DND-41 (cell line): ENCODE measurements at regions not wholly inside any gene's neighbourhood (a gene's known extent, or its start where the extent isn't known, plus 50 kb on each side); places are given as distances from the start of the nearest gene placed in this dataset.
"Not testable (repeated sequence)": the region's sequence is repeated elsewhere in the genome, so short reads cannot be mapped to it uniquely, and the experiment has no call there.

Experiments used
- ATAC-seq: fragments of 200-7000 bp; cut with Tn5 transposase; 3 replicates; pipeline ENCODE4 v1.9.1; 2021; ENCODE audit warnings: low read depth; ENCODE audit not compliant: insufficient read depth
- DNase-seq: peaks from one replicate; pipeline ENCODE4 v3.0.0-alpha.2; 2020
- H2AFZ ChIP-seq: 2 replicates; pipeline ENCODE4 v1.6.0; 2012; ENCODE audit warnings: low read depth, low read length
- H3K27ac ChIP-seq: 2 replicates; pipeline ENCODE4 v1.5.1; 2012; ENCODE audit warnings: low read length, inconsistent platforms
- H3K27me3 ChIP-seq: fragments of 200-600 bp; sonication (generic); 2 replicates; pipeline ENCODE4 v1.6.0; 2012; ENCODE audit warnings: low read length, mild to moderate bottlenecking, inconsistent platforms; ENCODE audit not compliant: insufficient read depth, poor library complexity
- H3K36me3 ChIP-seq: 2 replicates; pipeline ENCODE4 v1.5.1; 2012; ENCODE audit warnings: low read length, inconsistent platforms; ENCODE audit not compliant: insufficient read depth
- H3K4me1 ChIP-seq: 2 replicates; pipeline ENCODE4 v1.5.1; 2012; ENCODE audit warnings: mild to moderate bottlenecking, low read length; ENCODE audit not compliant: insufficient read depth
- H3K4me2 ChIP-seq: 2 replicates; pipeline ENCODE4 v1.6.0; 2012; ENCODE audit warnings: mild to moderate bottlenecking, moderate library complexity, low read length, inconsistent platforms; ENCODE audit not compliant: insufficient read depth
- H3K4me3 ChIP-seq, 2 experiments: fragments of 200-600 bp in 1 of 2; shearing (Covaris generic) in 1 of 2; 2 replicates each; pipeline ENCODE4 v1.5.1; 2012 to 2016; ENCODE audit warnings: inconsistent platforms in 2 of 2, low read length in 2 of 2, mild to moderate bottlenecking in 2 of 2, low read depth in 1 of 2, moderate library complexity in 1 of 2
- H3K79me2 ChIP-seq: 2 replicates; pipeline ENCODE4 v1.6.0; 2012; ENCODE audit warnings: low read length, inconsistent platforms; ENCODE audit not compliant: insufficient read depth
- H3K9ac ChIP-seq: 2 replicates; pipeline ENCODE4 v1.6.0; 2012; ENCODE audit warnings: low read depth, mild to moderate bottlenecking, inconsistent platforms, low read length, moderate library complexity
- H3K9me3 ChIP-seq: 2 replicates; pipeline ENCODE4 v1.5.1; 2012; ENCODE audit warnings: low read length, moderate library complexity, mild to moderate bottlenecking, inconsistent platforms; ENCODE audit not compliant: insufficient read depth, severe bottlenecking
- H4K20me1 ChIP-seq: 2 replicates; pipeline ENCODE4 v1.6.0; 2012; ENCODE audit warnings: low read length; ENCODE audit not compliant: insufficient read depth
- CTCF ChIP-seq: IDR thresholded peaks from 2 replicates; pipeline ENCODE4 v1.5.1; 2012; ENCODE audit warnings: borderline replicate concordance, low read length, moderate library complexity, mild to moderate bottlenecking; ENCODE audit not compliant: poor library complexity, severe bottlenecking; ENCODE audit errors: extremely low read depth
- EZH2 ChIP-seq: IDR thresholded peaks from 3 replicates; pipeline ENCODE4 v1.6.1; 2012; ENCODE audit warnings: borderline replicate concordance, low read depth, mild to moderate bottlenecking, moderate library complexity, low read length, inconsistent platforms; ENCODE audit not compliant: severe bottlenecking

- Histone ChIP-seq H3K79me2 (no peaks in the 10 kb centered on the region), H3K4me1 (peaks cover 13% of the 10 kb centered on the region), H3K4me2 (no peak overlapping the region), H3K27ac (no peak overlapping the region), H3K9me3 (no peaks in the 10 kb centered on the region), H3K9ac (no peak overlapping the region), H2AFZ (no peak overlapping the region), H3K4me3 (no peak overlapping the region), H3K36me3 (no peaks in the 10 kb centered on the region), H3K27me3 (no peaks in the 10 kb centered on the region), H4K20me1 (no peaks in the 10 kb centered on the region)
- peak; percentile 75 for ATAC-seq
- TF ChIP-seq CTCF, result peak; percentile 60
- no peak for TF ChIP-seq EZH2
- no peak for DNase-seq
Observed at GRCh38 chr7:109479388-109479787, 909.7 kb downstream of the DNAJB9 start.

DNA sequence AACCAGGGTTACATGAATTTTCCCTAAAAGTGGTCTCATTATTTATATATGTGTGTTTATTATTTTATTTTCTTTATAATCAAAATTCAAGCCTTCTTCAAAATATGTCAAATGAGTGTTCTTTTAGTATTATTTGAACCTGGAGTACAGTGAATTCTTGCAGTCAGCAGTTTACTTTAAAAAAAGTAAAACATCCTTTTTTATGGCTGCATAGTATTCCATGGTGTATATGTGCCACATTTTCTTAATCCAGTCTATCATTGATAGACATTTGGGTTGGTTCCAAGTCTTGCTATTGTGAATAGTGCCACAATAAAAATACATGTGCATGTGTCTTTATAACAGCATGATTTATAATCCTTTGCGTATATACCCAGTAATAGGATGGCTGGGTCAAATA lies 920.9 kb downstream of the DNAJB9 start:
- not testable (repeated sequence) for H3K79me2 ChIP-seq, H3K9ac ChIP-seq, H3K4me2 ChIP-seq, H4K20me1 ChIP-seq, H3K27me3 ChIP-seq, H3K9me3 ChIP-seq, H3K4me3 ChIP-seq, DNase-seq, H3K4me1 ChIP-seq, H2AFZ ChIP-seq, H3K27ac ChIP-seq, ATAC-seq, H3K36me3 ChIP-seq

- TF ChIP-seq EZH2 (no peak), CTCF (no peak)
- H2AFZ ChIP-seq, result no peak overlapping the region
Observed at GRCh38 chr7:109497053-109497452, 927.4 kb downstream of the DNAJB9 start.

DNA sequence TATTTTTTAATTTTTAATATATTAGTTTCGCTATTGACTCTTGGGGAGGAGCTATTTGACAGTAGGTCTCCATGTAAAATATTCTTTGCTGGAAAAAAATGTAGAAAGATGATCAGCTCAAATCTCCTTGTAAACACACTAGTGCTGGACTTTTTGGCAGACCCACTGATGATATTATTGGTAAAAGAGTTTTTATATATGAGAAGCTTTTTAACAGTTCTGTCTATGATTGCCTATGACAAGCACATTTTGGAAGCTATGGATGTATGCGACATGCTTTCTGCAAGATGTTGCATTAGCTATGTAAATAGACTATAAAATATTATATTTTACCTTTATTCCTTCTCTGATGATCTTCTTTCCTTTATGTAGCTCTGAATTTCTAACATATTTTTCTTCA lies 928.5 kb downstream of the DNAJB9 start:
- H3K79me2 ChIP-seq, result no peaks in the 10 kb centered on the region
- DNase-seq (no peak), ATAC-seq (no peak)
- H3K4me2 ChIP-seq, result no peak overlapping the region
- H3K9me3 ChIP-seq, result peaks cover 2% of the 10 kb centered on the region
- no peak for TF ChIP-seq CTCF
- no peak for TF ChIP-seq EZH2
- H3K36me3 ChIP-seq, result no peaks in the 10 kb centered on the region
- no peaks in the 10 kb centered on the region for H3K27me3 ChIP-seq
- H3K27ac ChIP-seq, result no peak overlapping the region
- H3K9ac ChIP-seq, result no peak overlapping the region
- no peak overlapping the region for H3K4me3 ChIP-seq
- H2AFZ ChIP-seq, result no peak overlapping the region
- no peaks in the 10 kb centered on the region for H4K20me1 ChIP-seq
- H3K4me1 ChIP-seq, result no peaks in the 10 kb centered on the region

More at GRCh38 chr7:109497053-109497452, 927.4 kb downstream of the DNAJB9 start:
- Histone ChIP-seq H3K4me2 (no peak overlapping the region), H3K9me3 (peaks cover 2% of the 10 kb centered on the region), H3K4me1 (no peaks in the 10 kb centered on the region), H3K27me3 (no peaks in the 10 kb centered on the region), H3K36me3 (no peaks in the 10 kb centered on the region), H3K4me3 (no peak overlapping the region), H3K27ac (no peak overlapping the region), H4K20me1 (no peaks in the 10 kb centered on the region), H3K79me2 (no peaks in the 10 kb centered on the region), H3K9ac (no peak overlapping the region)
- no peak for DNase-seq
- no peak for ATAC-seq
